ENCODE measurements at regions not wholly inside any gene's neighbourhood (a gene's known extent, or its start where the extent isn't known, plus 50 kb on each side); places are given as distances from the start of the nearest gene placed in this dataset.

- FAIRE-seq (no peak), DNase-seq (no peak)
- H3K4me1 ChIP-seq (ENCODE audit: control insufficient read depth in 2 of 3, insufficient read depth in 2 of 3, low read depth in 1 of 3, low read length in 3 of 3), result no peaks in the 10 kb centered on the region
- intact Hi-C loops (cut with DNase I), result no loop called here
- no peaks in the 10 kb centered on the region for H3K27me3 ChIP-seq (ENCODE audit: control insufficient read depth, insufficient read depth, low read length)
- no peak overlapping the region for H3K9ac ChIP-seq (ENCODE audit: low read length in 3 of 3)
- no peak overlapping the region for H3K4me3 ChIP-seq (ENCODE audit: low read length in 3 of 3)
- no peak overlapping the region for H3K27ac ChIP-seq (ENCODE audit: low read depth in 2 of 2, low read length in 2 of 2)
- TF ChIP-seq, protein P1, sequence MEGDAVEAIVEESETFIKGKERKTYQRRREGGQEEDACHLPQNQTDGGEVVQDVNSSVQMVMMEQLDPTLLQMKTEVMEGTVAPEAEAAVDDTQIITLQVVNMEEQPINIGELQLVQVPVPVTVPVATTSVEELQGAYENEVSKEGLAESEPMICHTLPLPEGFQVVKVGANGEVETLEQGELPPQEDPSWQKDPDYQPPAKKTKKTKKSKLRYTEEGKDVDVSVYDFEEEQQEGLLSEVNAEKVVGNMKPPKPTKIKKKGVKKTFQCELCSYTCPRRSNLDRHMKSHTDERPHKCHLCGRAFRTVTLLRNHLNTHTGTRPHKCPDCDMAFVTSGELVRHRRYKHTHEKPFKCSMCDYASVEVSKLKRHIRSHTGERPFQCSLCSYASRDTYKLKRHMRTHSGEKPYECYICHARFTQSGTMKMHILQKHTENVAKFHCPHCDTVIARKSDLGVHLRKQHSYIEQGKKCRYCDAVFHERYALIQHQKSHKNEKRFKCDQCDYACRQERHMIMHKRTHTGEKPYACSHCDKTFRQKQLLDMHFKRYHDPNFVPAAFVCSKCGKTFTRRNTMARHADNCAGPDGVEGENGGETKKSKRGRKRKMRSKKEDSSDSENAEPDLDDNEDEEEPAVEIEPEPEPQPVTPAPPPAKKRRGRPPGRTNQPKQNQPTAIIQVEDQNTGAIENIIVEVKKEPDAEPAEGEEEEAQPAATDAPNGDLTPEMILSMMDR (IDR thresholded peaks at IDR 0.05; ENCODE audit: borderline replicate concordance, extremely low read depth, insufficient read depth), result no peak
- H3K36me3 ChIP-seq (ENCODE audit: control insufficient read depth in 2 of 3, insufficient read depth in 3 of 3, low read length in 3 of 3), result no peaks in the 10 kb centered on the region
- H3K9me3 ChIP-seq (ENCODE audit: control insufficient read depth in 2 of 3, insufficient read depth in 1 of 3, low read length in 3 of 3), result no peaks in the 10 kb centered on the region
Measured at GRCh38 chr4:29128810-29129209, 1591.4 kb upstream of the PCDH7 start.

- intact Hi-C loops (cut with DNase I), result no loop called here
- Histone ChIP-seq H3K9me3 (ENCODE audit: control insufficient read depth in 2 of 3, insufficient read depth in 1 of 3, low read length in 3 of 3) (no peaks in the 10 kb centered on the region), H3K9ac (ENCODE audit: low read length in 3 of 3) (no peak overlapping the region), H3K27ac (ENCODE audit: low read depth in 2 of 2, low read length in 2 of 2) (no peak overlapping the region), H3K36me3 (ENCODE audit: control insufficient read depth in 2 of 3, insufficient read depth in 3 of 3, low read length in 3 of 3) (no peaks in the 10 kb centered on the region), H3K4me3 (ENCODE audit: low read length in 3 of 3) (no peak overlapping the region), H3K27me3 (ENCODE audit: control insufficient read depth, insufficient read depth, low read length) (no peaks in the 10 kb centered on the region), H3K4me1 (ENCODE audit: control insufficient read depth in 2 of 3, insufficient read depth in 2 of 3, low read depth in 1 of 3, low read length in 3 of 3) (no peaks in the 10 kb centered on the region)
- TF ChIP-seq, protein P1 (IDR thresholded peaks at IDR 0.05; ENCODE audit: borderline replicate concordance, extremely low read depth, insufficient read depth), result no peak
- FAIRE-seq (no peak), DNase-seq (peak in 1 of 5 donors; percentile 1)
Measured at GRCh38 chr4:29131304-29131703, 1588.9 kb upstream of the PCDH7 start.

DNA sequence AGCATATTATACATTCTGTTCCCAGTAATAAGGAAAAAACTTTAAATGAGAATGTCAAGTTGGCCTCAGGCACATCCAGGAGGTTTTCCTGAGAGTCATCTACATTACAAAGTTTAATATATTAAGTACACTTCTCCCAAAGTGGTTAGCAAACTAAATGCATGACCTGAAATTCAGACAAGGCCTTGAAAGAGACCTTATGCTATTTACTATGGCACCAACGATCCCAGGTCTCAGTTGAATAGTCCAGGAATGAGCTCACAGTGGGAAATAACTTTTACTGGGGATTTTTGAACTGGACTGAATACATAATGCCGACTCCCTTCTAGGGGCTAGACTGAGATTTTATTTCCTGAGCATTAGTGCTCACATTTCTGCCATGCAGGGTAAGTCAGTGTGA lies 1577.5 kb upstream of the PCDH7 start:
- TF ChIP-seq, protein P1 (IDR thresholded peaks at IDR 0.05; ENCODE audit: borderline replicate concordance, extremely low read depth, insufficient read depth), result no peak
- intact Hi-C loops (cut with DNase I), result no loop called here

DNA sequence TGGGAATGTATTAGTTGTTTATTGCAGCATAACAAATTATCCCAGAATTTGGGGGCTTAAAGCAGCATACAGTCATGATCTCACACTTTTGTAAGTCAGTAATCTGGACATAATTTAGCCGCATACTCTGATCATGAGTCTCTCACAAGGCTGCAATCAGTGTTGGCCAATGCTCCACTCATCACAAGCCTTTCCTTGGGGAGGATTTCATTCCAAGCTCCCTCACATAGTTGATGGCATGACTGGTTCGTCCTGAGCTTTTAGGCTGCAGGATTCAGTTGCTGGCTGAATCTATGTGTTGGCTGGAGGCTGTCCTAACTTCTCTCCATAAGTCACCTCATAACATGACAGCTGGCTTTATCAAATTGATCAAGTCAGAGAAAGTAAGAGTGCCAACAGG lies 1568.6 kb upstream of the PCDH7 start:
- DNase-seq (no peak), FAIRE-seq (no peak)
- no peaks in the 10 kb centered on the region for H3K9me3 ChIP-seq (ENCODE audit: control insufficient read depth in 2 of 3, insufficient read depth in 1 of 3, low read length in 3 of 3)
- intact Hi-C loops (cut with DNase I), result no loop called here
- no peaks in the 10 kb centered on the region for H3K27me3 ChIP-seq (ENCODE audit: control insufficient read depth, insufficient read depth, low read length)
- H3K36me3 ChIP-seq (ENCODE audit: control insufficient read depth in 2 of 3, insufficient read depth in 3 of 3, low read length in 3 of 3), result no peaks in the 10 kb centered on the region
- TF ChIP-seq, protein P1 (IDR thresholded peaks at IDR 0.05; ENCODE audit: borderline replicate concordance, extremely low read depth, insufficient read depth), result no peak
- no peak overlapping the region for H3K9ac ChIP-seq (ENCODE audit: low read length in 3 of 3)
- H3K4me3 ChIP-seq (ENCODE audit: low read length in 3 of 3), result no peak overlapping the region
- no peaks in the 10 kb centered on the region for H3K4me1 ChIP-seq (ENCODE audit: control insufficient read depth in 2 of 3, insufficient read depth in 2 of 3, low read depth in 1 of 3, low read length in 3 of 3)
- no peak overlapping the region for H3K27ac ChIP-seq (ENCODE audit: low read depth in 2 of 2, low read length in 2 of 2)

More for the DNA sequence above, 1577.5 kb upstream of the PCDH7 start:
- Histone ChIP-seq H3K27ac (ENCODE audit: low read depth in 2 of 2, low read length in 2 of 2) (no peak overlapping the region), H3K4me3 (ENCODE audit: low read length in 3 of 3) (no peak overlapping the region), H3K9ac (ENCODE audit: low read length in 3 of 3) (no peak overlapping the region), H3K9me3 (ENCODE audit: control insufficient read depth in 2 of 3, insufficient read depth in 1 of 3, low read length in 3 of 3) (no peaks in the 10 kb centered on the region), H3K36me3 (ENCODE audit: control insufficient read depth in 2 of 3, insufficient read depth in 3 of 3, low read length in 3 of 3) (no peaks in the 10 kb centered on the region), H3K27me3 (ENCODE audit: control insufficient read depth, insufficient read depth, low read length) (no peaks in the 10 kb centered on the region), H3K4me1 (ENCODE audit: control insufficient read depth in 2 of 3, insufficient read depth in 2 of 3, low read depth in 1 of 3, low read length in 3 of 3) (peaks cover 0 to 3% (median 0%) of the 10 kb centered on the region in 3 donors)
- FAIRE-seq (no peak), DNase-seq (peak in 2 of 5 donors; percentile 24 to 30)
